GM21360 (cell line): ENCODE measurements at regions not wholly inside any gene's neighbourhood (a gene's known extent, or its start where the extent isn't known, plus 50 kb on each side); places are given as distances from the start of the nearest gene placed in this dataset.
"Not testable (repeated sequence)": the region's sequence is repeated elsewhere in the genome, so short reads cannot be mapped to it uniquely, and the experiment has no call there.

Source experiments
- ATAC-seq: cut with Tn5 transposase; IDR thresholded peaks from one replicate; pipeline ENCODE4 v1.9.1; 2021; ENCODE audit warnings: mild to moderate bottlenecking, moderate library complexity; ENCODE audit not compliant: unreplicated experiment

GRCh38 chr14:37838778-37839177, 243.3 kb downstream of the TTC6 start:
- not testable (repeated sequence) for ATAC-seq

DNA sequence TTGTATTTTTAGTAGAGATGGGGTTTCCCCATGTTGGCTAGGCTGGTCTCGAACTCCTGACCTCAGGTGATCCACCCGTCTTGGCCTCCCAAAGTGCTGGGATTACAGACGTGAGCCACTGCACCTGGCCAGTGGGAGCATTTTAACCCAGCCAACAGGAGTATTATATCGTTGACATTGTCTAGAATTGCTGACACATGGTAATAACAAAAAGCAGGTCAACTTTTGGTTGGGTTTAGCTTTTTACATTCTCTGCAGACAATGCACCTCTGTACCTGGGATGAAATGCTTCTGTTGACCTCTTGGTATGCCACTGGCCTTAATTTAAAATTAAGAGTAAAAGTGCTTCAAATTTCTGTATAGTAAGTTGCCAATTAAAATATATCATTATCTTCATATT, 245.6 kb downstream of the TTC6 start:
- ATAC-seq, result not testable (repeated sequence)

DNA sequence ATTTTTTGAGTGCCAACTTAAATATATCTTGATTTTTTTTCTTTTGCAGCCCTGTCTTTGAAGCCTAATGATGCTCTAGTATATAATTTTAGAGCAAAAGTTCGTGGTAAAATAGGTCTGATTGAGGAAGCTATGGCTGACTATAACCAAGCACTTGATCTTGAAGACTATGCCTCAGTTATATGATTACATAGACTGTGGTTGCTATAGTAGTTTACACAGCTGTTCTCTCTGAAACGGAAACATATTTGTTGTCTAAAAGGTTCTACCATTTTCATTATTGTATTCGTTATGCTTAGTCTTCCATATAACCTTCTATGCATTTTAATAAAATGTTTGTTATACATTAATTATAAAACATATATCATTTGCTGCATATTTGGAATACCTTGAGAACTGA, 246.7 kb downstream of the TTC6 start:
- ATAC-seq, result no peak

DNA sequence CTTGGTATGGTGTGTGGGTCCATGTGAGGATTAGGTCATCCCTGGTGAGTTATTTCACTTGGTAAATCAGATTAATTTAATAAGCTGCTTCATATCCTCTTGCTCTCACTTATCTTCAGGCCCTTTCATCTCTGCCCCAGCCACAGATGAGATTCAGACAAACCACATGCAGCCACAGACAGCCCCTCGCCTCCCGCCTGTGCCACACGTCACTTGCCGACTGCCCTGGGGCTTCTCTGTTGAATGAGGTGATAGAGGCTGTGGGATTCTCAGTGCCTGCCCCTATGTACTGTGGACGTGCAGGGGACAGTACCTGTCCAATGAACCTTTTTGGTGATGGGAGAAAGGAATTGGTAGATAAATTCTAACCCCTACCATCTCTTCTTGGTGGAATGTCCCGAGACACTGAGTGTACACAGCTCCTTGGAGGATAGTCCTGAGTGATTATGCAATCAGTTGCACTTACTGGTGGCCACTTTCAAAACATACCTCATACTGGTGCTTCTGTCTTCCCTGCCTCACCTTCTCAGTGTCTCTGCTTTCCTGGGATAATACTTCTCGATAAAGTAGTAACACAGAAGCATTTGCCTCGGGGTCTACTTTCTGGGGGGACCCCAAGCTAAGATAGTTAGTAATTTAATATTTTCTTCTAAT, 248.7 kb downstream of the TTC6 start:
- ATAC-seq, result no peak

GRCh38 chr14:37844614-37845013, 249.2 kb downstream of the TTC6 start:
- ATAC-seq, result no peak

- no peak for ATAC-seq
Measured at GRCh38 chr14:37848985-37849621, 253.7 kb downstream of the TTC6 start.

DNA sequence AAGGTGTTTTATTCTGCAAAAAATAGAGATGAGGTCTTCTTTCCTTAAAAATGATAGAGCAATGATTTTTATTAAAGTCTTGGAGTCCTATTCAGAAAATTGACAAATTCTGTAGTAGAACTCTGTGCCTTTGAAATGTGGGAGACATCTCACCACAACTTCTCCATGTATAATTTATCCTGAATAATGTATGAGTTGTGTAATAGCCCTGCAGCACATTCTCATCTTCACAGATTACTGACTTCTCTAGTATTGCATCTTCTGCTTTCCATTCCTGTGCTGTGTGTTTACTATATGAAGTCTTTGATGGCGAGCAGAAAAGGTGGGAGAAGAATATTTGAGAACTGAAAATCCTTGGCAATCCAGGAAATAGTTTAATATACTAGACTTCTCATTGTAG, 255.6 kb downstream of the TTC6 start:
- no peak for ATAC-seq

DNA sequence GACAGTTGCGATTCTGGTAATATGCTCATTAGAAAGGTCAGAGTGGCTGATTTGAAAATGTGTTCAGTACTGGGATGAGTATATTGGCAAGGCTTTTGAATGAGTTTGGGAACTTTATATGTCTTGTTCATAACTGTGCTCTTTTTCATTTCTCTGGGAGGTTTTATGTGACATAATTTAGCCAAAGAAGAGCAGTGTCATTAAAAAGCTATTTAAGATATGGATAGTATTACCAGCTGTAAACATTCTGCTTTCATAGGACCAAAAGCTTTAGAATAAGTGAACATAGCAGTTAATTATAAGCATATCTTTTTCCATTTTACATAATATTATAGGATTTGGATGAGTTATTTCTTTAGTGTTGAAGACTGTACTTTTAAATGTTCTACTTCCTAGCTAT, 260.4 kb downstream of the TTC6 start:
- ATAC-seq, result no peak

- no peak for ATAC-seq
Measured at GRCh38 chr14:37857774-37858266, 262.4 kb downstream of the TTC6 start.

DNA sequence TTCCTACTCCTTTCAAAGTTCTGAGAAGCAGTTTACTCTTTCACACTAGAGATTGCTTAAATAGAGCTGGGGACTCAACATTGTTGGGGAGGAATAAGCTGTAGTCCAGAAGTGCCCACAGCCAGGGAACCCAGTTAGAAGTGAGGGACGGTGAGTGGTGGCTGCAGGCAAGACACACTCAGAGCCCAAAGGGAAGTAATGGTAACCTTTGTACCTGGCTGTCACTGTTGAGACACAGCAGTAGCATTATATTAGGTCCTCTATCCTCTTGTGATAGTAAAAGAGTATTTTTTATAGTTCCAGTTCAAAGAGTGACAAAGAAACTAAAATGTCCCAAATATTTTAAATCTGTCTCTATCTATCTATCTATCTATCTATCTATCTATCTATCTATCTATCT, 263.3 kb downstream of the TTC6 start:
- ATAC-seq, result no peak

DNA sequence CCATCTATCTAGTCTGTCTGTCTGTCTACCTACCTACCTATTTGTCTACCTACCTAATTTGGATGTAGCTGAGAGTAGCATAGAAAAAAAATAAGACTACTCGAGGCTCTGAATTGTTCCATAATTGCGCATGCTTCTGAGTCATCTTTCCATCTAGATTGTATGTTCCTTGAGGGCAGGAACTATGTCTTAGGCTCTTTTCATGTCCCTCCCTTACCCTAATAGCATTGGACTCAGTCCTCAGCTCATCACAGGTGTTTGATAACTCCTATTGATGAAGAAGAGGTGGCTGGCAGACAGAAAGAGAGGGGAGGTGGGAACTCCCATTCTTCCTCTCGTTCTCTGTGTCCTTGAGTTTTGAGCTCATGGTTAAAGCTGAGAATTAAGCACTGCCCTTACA, 263.7 kb downstream of the TTC6 start:
- no peak for ATAC-seq

DNA sequence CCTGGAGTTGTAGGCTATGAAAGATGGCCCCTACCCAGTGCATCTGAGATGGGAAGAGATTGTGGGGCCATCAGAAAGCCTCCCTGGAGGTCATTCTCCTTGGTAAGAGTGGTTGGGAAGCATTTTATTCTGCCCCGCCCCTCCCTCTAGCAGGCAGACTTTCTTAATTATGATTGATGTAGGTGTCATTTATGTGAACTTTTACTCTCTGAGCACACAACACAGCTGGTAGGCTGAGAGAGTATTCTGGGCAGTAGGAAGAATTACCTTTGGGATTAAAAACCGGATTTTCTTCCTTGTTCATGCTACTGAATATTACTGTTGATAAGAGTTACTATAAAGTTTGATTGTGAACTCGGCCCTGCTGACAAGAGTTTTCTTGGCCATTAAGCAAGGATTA, 266.8 kb downstream of the TTC6 start:
- ATAC-seq, result no peak

DNA sequence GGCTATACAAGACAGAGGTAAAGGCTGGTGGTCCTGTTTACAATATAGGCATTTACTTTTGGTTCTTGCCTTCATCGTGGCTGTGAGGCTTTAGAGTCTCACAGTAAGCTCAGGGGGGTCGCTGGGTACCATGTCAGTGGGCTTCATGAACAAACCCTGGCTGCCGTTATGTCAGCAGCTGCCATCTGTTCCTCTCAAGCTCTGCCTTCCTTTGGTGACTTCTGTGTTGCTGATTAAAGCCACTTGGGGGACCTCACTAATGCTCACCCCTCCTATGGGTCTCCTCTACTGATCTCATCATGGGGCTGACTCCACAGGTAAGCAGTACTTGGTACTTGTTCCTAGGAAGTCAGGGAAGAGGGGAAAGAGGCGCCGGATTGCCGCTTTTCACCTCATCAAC, 268.7 kb downstream of the TTC6 start:
- no peak for ATAC-seq

DNA sequence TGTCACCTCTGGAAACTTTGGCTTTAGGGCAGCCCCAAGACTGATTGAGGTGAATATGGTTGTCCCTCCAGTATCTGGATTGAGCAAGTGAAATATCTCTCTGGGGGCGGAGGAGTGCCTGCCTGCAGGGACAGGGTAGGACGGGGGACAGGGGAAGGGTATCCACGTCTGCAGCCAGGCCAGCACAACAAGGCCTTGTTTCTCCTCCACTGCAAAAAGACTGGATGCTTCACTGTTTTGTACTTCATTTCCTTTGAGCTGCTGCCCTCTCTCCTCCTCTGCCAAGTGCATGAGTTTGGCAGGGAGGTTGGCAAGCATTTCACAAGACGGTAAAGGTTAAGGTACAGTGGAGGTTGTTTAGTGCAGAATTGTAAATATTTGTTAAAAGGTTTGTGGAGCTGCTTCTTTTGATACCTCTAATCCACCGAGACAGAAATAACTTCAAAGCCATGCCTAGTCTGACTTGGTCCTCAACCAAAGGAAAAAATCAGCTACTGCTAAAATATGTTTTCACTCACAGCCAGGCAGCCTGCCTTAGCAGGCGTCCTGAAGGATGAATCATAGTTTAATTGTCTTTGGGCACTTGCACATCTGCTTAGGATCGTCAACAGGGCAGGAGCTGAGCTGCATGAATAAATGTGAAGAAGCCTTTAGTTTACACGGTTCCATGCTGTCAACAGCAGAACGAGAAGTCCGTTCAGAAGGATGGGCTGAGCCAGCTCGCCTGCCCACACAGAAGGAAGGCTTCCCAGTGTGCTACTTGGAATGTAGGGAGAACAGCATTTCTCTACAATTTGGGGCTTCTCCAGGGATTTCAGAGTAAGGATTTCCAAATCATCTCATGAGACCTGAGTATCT, 269.7 kb downstream of the TTC6 start:
- ATAC-seq, result no peak

GRCh38 chr14:37865719-37866549, 270.5 kb downstream of the TTC6 start:
- no peak for ATAC-seq

GRCh38 chr14:37869633-37870032, 274.2 kb downstream of the TTC6 start:
- ATAC-seq, result no peak

- no peak for ATAC-seq
Measured at GRCh38 chr14:37870170-37870569, 274.7 kb downstream of the TTC6 start.

- ATAC-seq, result no peak
Measured at GRCh38 chr14:37870632-37871346, 275.4 kb downstream of the TTC6 start.

DNA sequence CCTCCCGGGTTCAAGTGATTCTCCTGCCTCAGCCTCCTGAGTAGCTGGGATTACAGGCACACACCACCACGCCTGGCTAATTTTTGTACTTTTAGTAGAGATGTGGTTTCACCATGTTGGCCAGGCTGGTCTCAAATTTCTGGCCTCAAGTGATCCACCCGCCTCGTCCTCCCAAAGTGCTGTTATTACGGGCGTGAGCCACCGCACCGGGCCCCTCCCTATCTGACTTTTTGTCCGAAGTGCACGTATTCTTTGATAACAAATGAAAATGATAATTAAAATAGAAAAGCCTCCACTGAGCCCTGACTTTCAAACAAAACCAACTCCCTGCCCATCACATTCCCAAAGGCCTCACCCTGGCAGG, 278.6 kb downstream of the TTC6 start:
- not testable (repeated sequence) for ATAC-seq

GRCh38 chr14:37874429-37875109, 279.1 kb downstream of the TTC6 start:
- ATAC-seq, result peak; percentile 96
